IMR-90 (cell line): ENCODE measurements at regions not wholly inside any gene's neighbourhood (a gene's known extent, or its start where the extent isn't known, plus 50 kb on each side); places are given as distances from the start of the nearest gene placed in this dataset.

Source experiments
- ATAC-seq: fragments of 200-7000 bp; cut with Tn5 transposase; 2 replicates; pipeline ENCODE4 v1.9.1; 2020; ENCODE audit warnings: low read depth, mild to moderate bottlenecking, moderate library complexity
- BruUV-seq: library from RNA; stranded (reverse); fragments of 400-500 nt; replicated peaks from 2 replicates; lab custom pipeline; 2021; lab: Mats Ljungman, UMichigan
- CTCF ChIA-PET: fragments of 300-600 bp; formaldehyde crosslinking; extraction: SDS; loops from one replicate; lab custom pipeline; 2021; ENCODE audit warnings: antibody characterized with exemption; lab: Yijun Ruan, JAX
- POLR2A ChIA-PET: fragments of 300-600 bp; sonication (Branson Sonifier 250); formaldehyde crosslinking; loops from one replicate; lab custom pipeline; 2022; ENCODE audit warnings: antibody characterized with exemption; ENCODE audit not compliant: unreplicated experiment; lab: Charles Lee
- DNase-seq: peaks from one replicate; pipeline ENCODE4 v3.0.0; 2013
- H2AFZ ChIP-seq: replicated peaks from 2 replicates; pipeline ENCODE3; 2013; ENCODE audit warnings: low read length, mild to moderate bottlenecking; ENCODE audit not compliant: poor library complexity
- H2AK5ac ChIP-seq: 2 replicates; pipeline ENCODE4 v1.6.1; 2013; ENCODE audit warnings: low read depth, low read length, inconsistent platforms
- H2AK9ac ChIP-seq: replicated peaks from 2 replicates; pipeline ENCODE3; 2013; ENCODE audit warnings: mild to moderate bottlenecking, low read depth, low read length, moderate library complexity; ENCODE audit not compliant: poor library complexity
- H2BK120ac ChIP-seq: 2 replicates; pipeline ENCODE4 v1.6.1; 2013; ENCODE audit warnings: low read depth, low read length, inconsistent platforms
- H2BK15ac ChIP-seq: 3 replicates; pipeline ENCODE4 v1.6.1; 2013; ENCODE audit warnings: low read depth, low read length, inconsistent platforms
- H2BK20ac ChIP-seq: 2 replicates; pipeline ENCODE4 v1.6.1; 2013; ENCODE audit warnings: low read depth, mild to moderate bottlenecking, inconsistent platforms, low read length, moderate library complexity
- H2BK5ac ChIP-seq: 2 replicates; pipeline ENCODE4 v1.6.1; 2013; ENCODE audit warnings: mild to moderate bottlenecking, low read depth, low read length, inconsistent platforms; ENCODE audit not compliant: poor library complexity, severe bottlenecking
- H3K14ac ChIP-seq: replicated peaks from 2 replicates; pipeline ENCODE4 v1.6.1; 2013; ENCODE audit warnings: low read depth, low read length, inconsistent platforms
- H3K18ac ChIP-seq: 2 replicates; pipeline ENCODE4 v1.6.1; 2013; ENCODE audit warnings: low read depth, low read length, control low read depth
- H3K23ac ChIP-seq: 2 replicates; pipeline ENCODE4 v1.6.1; 2013; ENCODE audit warnings: low read depth, low read length, inconsistent platforms
- H3K27ac ChIP-seq: 2 replicates; pipeline ENCODE4 v1.5.1; 2013; ENCODE audit warnings: mild to moderate bottlenecking, control low read depth, low read length; ENCODE audit not compliant: insufficient read depth
- H3K27me3 ChIP-seq: 2 replicates; pipeline ENCODE4 v1.6.1; 2013; ENCODE audit warnings: low read length; ENCODE audit not compliant: control insufficient read depth, insufficient read depth
- H3K36me3 ChIP-seq: 2 replicates; pipeline ENCODE4 v1.6.1; 2013; ENCODE audit warnings: low read length, mixed read lengths; ENCODE audit not compliant: control insufficient read depth, insufficient read depth
- H3K4ac ChIP-seq: 2 replicates; pipeline ENCODE4 v1.6.1; 2013; ENCODE audit warnings: low read depth, low read length, inconsistent platforms
- H3K4me1 ChIP-seq: 2 replicates; pipeline ENCODE4 v1.6.1; 2013; ENCODE audit warnings: low read length, mixed read lengths; ENCODE audit not compliant: control insufficient read depth, insufficient read depth
- H3K4me2 ChIP-seq: 2 replicates; pipeline ENCODE4 v1.6.1; 2013; ENCODE audit warnings: low read depth, mild to moderate bottlenecking, control low read depth, low read length, moderate library complexity
- H3K4me3 ChIP-seq: 2 replicates; pipeline ENCODE4 v1.5.1; 2013; ENCODE audit warnings: low read depth, mild to moderate bottlenecking, control low read depth, low read length, moderate library complexity; ENCODE audit not compliant: insufficient read depth
- H3K56ac ChIP-seq: 2 replicates; pipeline ENCODE4 v1.6.1; 2013; ENCODE audit warnings: low read length, inconsistent platforms; ENCODE audit not compliant: insufficient read depth; ENCODE audit errors: extremely low read depth
- H3K79me1 ChIP-seq, 2 experiments: 2 replicates each; pipeline ENCODE4 v1.6.1; 2013; ENCODE audit warnings: low read length in 2 of 2, inconsistent platforms in 1 of 2, low read depth in 1 of 2
- H3K9ac ChIP-seq: 2 replicates; pipeline ENCODE4 v1.6.1; 2013; ENCODE audit warnings: low read depth, low read length, control low read depth
- H3K9me1 ChIP-seq: 2 replicates; pipeline ENCODE4 v1.6.1; 2013; ENCODE audit warnings: low read length, inconsistent platforms; ENCODE audit not compliant: insufficient read depth
- H3K9me3 ChIP-seq: 2 replicates; pipeline ENCODE4 v1.6.1; 2013; ENCODE audit warnings: low read length; ENCODE audit not compliant: control insufficient read depth, insufficient read depth
- H4K20me1 ChIP-seq: 2 replicates; pipeline ENCODE4 v1.6.1; 2013; ENCODE audit warnings: low read length, inconsistent platforms; ENCODE audit not compliant: insufficient read depth
- H4K5ac ChIP-seq: 2 replicates; pipeline ENCODE4 v1.6.1; 2013; ENCODE audit warnings: mild to moderate bottlenecking, low read depth, low read length, control low read depth
- H4K8ac ChIP-seq, 2 experiments: 2 replicates each; pipeline ENCODE4 v1.6.1; 2013; ENCODE audit warnings: low read depth in 2 of 2, low read length in 2 of 2, control low read depth in 1 of 2, inconsistent platforms in 1 of 2
- H4K91ac ChIP-seq: 2 replicates; pipeline ENCODE4 v1.6.1; 2013; ENCODE audit warnings: low read depth, low read length, inconsistent platforms; ENCODE audit not compliant: insufficient read depth
- BHLHE40 ChIP-seq: fragments of 150-350 bp; IDR thresholded peaks from 2 replicates; pipeline ENCODE4 v1.6.1; 2016; ENCODE audit warnings: mild to moderate bottlenecking, low read depth, low read length
- CTCF ChIP-seq: conservative IDR thresholded peaks from 2 replicates; pipeline ENCODE4 v1.5.1; 2012; ENCODE audit warnings: mild to moderate bottlenecking, low read depth, low read length, improper control_type of control experiment
- FOS ChIP-seq: fragments of 150-350 bp; IDR thresholded peaks from 2 replicates; pipeline ENCODE4 v1.6.1; 2016; ENCODE audit warnings: low read depth, low read length
- MAZ ChIP-seq: IDR thresholded peaks from 2 replicates; pipeline ENCODE4 v1.6.1; 2012; ENCODE audit warnings: low read depth, mild to moderate bottlenecking, low read length, improper control_type of control experiment, moderate library complexity, borderline replicate concordance
- MXI1 ChIP-seq: IDR thresholded peaks from 2 replicates; pipeline ENCODE4 v1.6.1; 2012; ENCODE audit warnings: low read depth, mild to moderate bottlenecking, low read length, moderate library complexity, borderline replicate concordance
- NFE2L2 ChIP-seq: fragments of 150-350 bp; IDR thresholded peaks from 2 replicates; pipeline ENCODE4 v1.6.1; 2016; ENCODE audit warnings: low read depth, mild to moderate bottlenecking, low read length
- POLR2A ChIP-seq: IDR thresholded peaks from 2 replicates; pipeline ENCODE4 v1.6.1; 2012; ENCODE audit warnings: mild to moderate bottlenecking, low read depth, low read length
- RAD21 ChIP-seq: IDR thresholded peaks from 2 replicates; pipeline ENCODE4 v1.6.1; 2012; ENCODE audit warnings: low read length, improper control_type of control experiment
- RCOR1 ChIP-seq: IDR thresholded peaks from 2 replicates; pipeline ENCODE4 v1.6.1; 2012; ENCODE audit warnings: mild to moderate bottlenecking, low read length, improper control_type of control experiment; ENCODE audit not compliant: insufficient replicate concordance
- SMC3 ChIP-seq: fragments of 150-350 bp; IDR thresholded peaks from 2 replicates; pipeline ENCODE4 v1.6.1; 2016; ENCODE audit warnings: low read depth, mild to moderate bottlenecking, antibody characterized with exemption, low read length, moderate library complexity
- USF2 ChIP-seq: fragments of 150-350 bp; IDR thresholded peaks from 2 replicates; pipeline ENCODE4 v1.6.1; 2017; ENCODE audit warnings: mild to moderate bottlenecking, antibody characterized with exemption, low read length, low read depth
- dilution Hi-C: fragments of 300-500 bp; cut with HindIII; formaldehyde crosslinking; loops from one replicate; pipeline ENCODE4 v1.14.3; 2018; ENCODE audit warnings: low sequenced_read_pairs; ENCODE audit not compliant: unreplicated experiment
- in situ Hi-C: fragments of 300-500 bp; cut with MboI; formaldehyde crosslinking; loops from 3 replicates; pipeline ENCODE4 v1.14.3; 2019; ENCODE audit warnings: low sequenced_read_pairs, inconsistent platforms, mixed read lengths
- intact Hi-C: fragments of 100-400 bp; cut with micrococcal nuclease; formaldehyde crosslinking; loops from 2 replicates; pipeline ENCODE4 v1.10.0; 2022

- Histone ChIP-seq H3K27ac (no peak overlapping the region), H3K4me3 (no peak overlapping the region), H3K9me1 (peaks cover 2% of the 10 kb centered on the region; the same call in 1 of the 2 replicates), H3K4me2 (0 out of 2 replicates have a peak overlapping the region, but pooled peaks have one; percentile 10), H3K56ac (no peak overlapping the region), H3K4ac (no peak overlapping the region), H2AK9ac (no peak overlapping the region), H2AK5ac (no peak overlapping the region), H3K23ac (no peak overlapping the region), H4K5ac (no peak overlapping the region), H4K8ac (no peak overlapping the region), H3K14ac (no peak overlapping the region), H2BK5ac (peak overlapping the region; percentile 46), H3K36me3 (no peaks in the 10 kb centered on the region), H3K79me1 (no peaks in the 10 kb centered on the region), H3K9ac (no peak overlapping the region), H2BK15ac (no peak overlapping the region), H3K18ac (no peak overlapping the region), H3K4me1 (0 out of 2 replicates have a peak, but pooled peaks cover 2% of the 10 kb centered on the region), H3K9me3 (no peaks in the 10 kb centered on the region), H3K27me3 (no peaks in the 10 kb centered on the region), H2BK120ac (no peak overlapping the region), H2AFZ (no peak overlapping the region), H4K91ac (no peak overlapping the region), H4K20me1 (no peaks in the 10 kb centered on the region), H2BK20ac (peak overlapping the region; percentile 29; the same call in 1 of the 2 replicates)
- CTCF ChIA-PET = no interaction called here
- intact Hi-C loops (no loop called here), in situ Hi-C loops (no loop called here), dilution Hi-C loops (no loop called here)
- POLR2A ChIA-PET = no interaction called here
- no peak for TF ChIP-seq RAD21
- no peak for TF ChIP-seq MAZ
- no peak for TF ChIP-seq MXI1
- no peak for TF ChIP-seq RCOR1
- TF ChIP-seq USF2 = no peak
- no peak for TF ChIP-seq CTCF
- no peak for TF ChIP-seq NFE2L2
- no peak for TF ChIP-seq FOS
- no peak for TF ChIP-seq SMC3
- no peak for TF ChIP-seq BHLHE40
- TF ChIP-seq POLR2A = no peak
- no TSS peak for BruUV-seq
- peak; percentile 59 for ATAC-seq
- peak; percentile 11 for DNase-seq
Observed at GRCh38 chr21:27076025-27076424, 109.1 kb upstream of the ADAMTS5 start.
